Heart left ventricle (tissue), 16 donors: ENCODE measurements at regions not wholly inside any gene's neighbourhood (a gene's known extent, or its start where the extent isn't known, plus 50 kb on each side); places are given as distances from the start of the nearest gene placed in this dataset.

Source experiments
- ATAC-seq, 4 donors: fragments of 200-7000 bp; cut with Tn5 transposase; one replicate each; pipeline ENCODE4 v1.9.1; 2020 to 2022; ENCODE audit warnings: moderate library complexity in 4 of 4, mild to moderate bottlenecking in 3 of 4, moderate number of reproducible peaks in 1 of 4
- DNase-seq, 5 donors: peaks; one replicate each; pipeline ENCODE4 v3.0.0-alpha.2; 2020
- H3K27ac ChIP-seq, 12 donors: fragments of 200-600 bp; sonication (generic) in 4 of 12; one replicate each; pipeline versions ENCODE4 v1.5.0 to v1.8.0; 2016 to 2022; ENCODE audit warnings: mild to moderate bottlenecking in 2 of 12
- H3K27me3 ChIP-seq, 9 donors: fragments of 200-600 bp; sonication (generic) in 2 of 9; one replicate each; pipeline versions ENCODE4 v1.5.1 to v1.8.0; 2016 to 2022; ENCODE audit warnings: mild to moderate bottlenecking in 3 of 9
- H3K36me3 ChIP-seq, 9 donors: fragments of 200-600 bp; sonication (generic) in 2 of 9; one replicate each; pipeline versions ENCODE4 v1.5.0 to v1.8.0; 2018 to 2022; ENCODE audit warnings: mild to moderate bottlenecking in 2 of 9
- H3K4me1 ChIP-seq, 12 donors: fragments of 200-600 bp; sonication (generic) in 4 of 12; one replicate each; pipeline versions ENCODE4 v1.5.0 to v1.8.0; 2016 to 2022; ENCODE audit warnings: mild to moderate bottlenecking in 3 of 12
- H3K4me3 ChIP-seq, 12 donors: fragments of 200-600 bp; sonication (generic) in 4 of 12; one replicate each; pipeline versions ENCODE4 v1.5.0 to v1.8.0; 2017 to 2022; ENCODE audit warnings: mild to moderate bottlenecking in 9 of 12, moderate library complexity in 4 of 12
- H3K9me3 ChIP-seq, 12 donors: fragments of 200-600 bp; sonication (generic) in 4 of 12; one replicate each; pipeline versions ENCODE4 v1.5.0 to v1.8.0; 2016 to 2022; ENCODE audit warnings: mild to moderate bottlenecking in 1 of 12
- CTCF ChIP-seq, 12 donors: fragments of 200-600 bp; sonication (generic) in 4 of 12; IDR thresholded peaks; one replicate each; pipeline versions ENCODE4 v1.5.0 to v1.8.0; 2018 to 2022; ENCODE audit warnings: antibody characterized with exemption in 12 of 12, mild to moderate bottlenecking in 5 of 12
- POLR2A ChIP-seq, 2 donors: fragments of 450-650 bp; IDR thresholded peaks; one replicate each; pipeline ENCODE4 v1.6.1; 2017; ENCODE audit warnings: antibody characterized with exemption in 2 of 2, mild to moderate bottlenecking in 2 of 2, moderate library complexity in 2 of 2
- WGBS, 4 donors: extraction: QIAGEN DNeasy Blood & Tissue Kit in 2 of 4; methylation state at CpG; one replicate each; pipeline versions ENCODE4 v1.1.5 to v1.1.7; 2013 to 2018; 5-methylcytosine and 5-hydroxymethylcytosine counted together
- intact Hi-C, 10 donors: fragments of 100-400 bp; cut with DNase I; formaldehyde crosslinking; loops; one replicate each; pipeline versions ENCODE4 v1.11.1 to v1.14.2; 2022
- donor health status: ischemic (EF 13 %, LVEDD 7.1; RV severe dilation, severe dysfunction).
- donor health status: healthy with polysubstance abuse.
- donor health status: DM: no; HTN: yes; CAD: no.
- donor health status: DM: no; HTN: no; CAD: no.
- donor health status: ischemic (EF 25% LVEDD 6.9; RV normal size, moderate dysfunction).
- donor health status: ischemic (EF 25% LVEDD 5.7; RV mildly dilated, moderate dysfunction).
- donor health status: healthy.
- donor health status: DM: yes; HTN: yes; CAD: no.
- donor health status: ischemic (EF 35%, LVEDD 5.7; RV mildly dilated, moderate dysfunction).
- donor health status: nonischemic (EF 11% LVEDD 7.7; RV severe dilation, severe dysfunction).
- donor health status: DM: yes; HTN: yes; CAD: no.
- donor health status: PGD.
- donor health status: ischemic (EF 29% LVEDD 5.4; RV normal size, mild dysfunction).
- donor health status: nonischemic (EF 23%, LVEDD 6.1; RV moderate dilation, normal function).

DNA sequence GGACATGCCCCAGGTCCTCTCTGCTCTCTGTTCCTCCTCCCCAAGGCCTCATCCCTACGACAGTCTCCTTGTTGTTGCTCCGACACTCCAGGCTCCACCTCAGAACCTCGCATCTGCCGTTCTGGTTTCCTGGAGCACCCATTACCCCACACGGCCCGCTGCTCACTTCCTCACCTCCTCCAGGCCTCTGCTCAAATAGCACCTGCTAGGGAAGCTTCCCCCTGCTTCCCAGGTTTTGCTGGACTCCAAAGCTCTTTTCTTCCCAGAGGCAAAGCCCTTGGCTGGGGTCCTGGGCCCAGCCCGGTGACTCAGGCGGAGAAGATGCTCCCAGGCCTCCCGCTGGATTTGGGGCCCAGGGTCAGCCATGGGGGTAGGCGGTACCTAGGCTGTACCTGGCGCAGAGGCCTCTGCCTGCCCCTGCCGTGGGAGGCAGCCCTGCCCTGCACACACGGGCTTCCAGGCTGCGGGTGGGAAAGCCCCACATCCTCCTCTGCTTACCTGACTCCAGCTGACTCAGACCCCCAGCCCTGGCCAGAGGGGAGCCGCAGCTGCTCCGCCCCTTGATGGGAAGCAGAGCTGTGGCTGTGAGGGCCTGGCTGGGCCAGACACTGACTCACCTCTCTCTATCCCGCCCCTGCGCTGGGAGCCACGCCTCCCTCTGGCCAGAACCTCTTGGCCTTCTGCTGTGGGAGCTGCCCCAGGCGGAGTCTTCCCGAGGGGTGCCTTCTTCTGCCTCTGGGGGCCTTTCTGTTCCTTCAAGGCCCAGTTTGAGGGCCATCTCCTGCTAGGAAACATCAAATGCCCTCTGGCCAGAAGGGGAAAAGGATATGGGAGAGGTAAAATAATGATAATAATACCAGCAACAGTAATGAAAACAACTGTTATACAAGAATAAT, 130.5 kb downstream of the CEBPB start:
- H3K27ac ChIP-seq, result peak overlapping the region in 6 of 12 donors; percentile 20 to 81 (median 58)
- no peaks in the 10 kb centered on the region for H3K9me3 ChIP-seq
- intact Hi-C loops, result no loop called here
- peak; percentile 77 to 98 (median 92) for ATAC-seq
- peaks cover 0 to 44% (median 13%) of the 10 kb centered on the region in 12 donors for H3K4me1 ChIP-seq
- TF ChIP-seq CTCF (IDR thresholded peaks at IDR 0.05), result peak in 1 of 12 donors; percentile 6
- TF ChIP-seq POLR2A (IDR thresholded peaks at IDR 0.05), result peak in 1 of 2 donors; percentile 32
- DNase-seq, result peak; percentile 72 to 92 (median 87)
- no peaks in the 10 kb centered on the region for H3K36me3 ChIP-seq
- 58 to 65% (median 63%) methylated on average over 14 to 21 of the region's 21 CpGs for WGBS, 4 donors
- H3K4me3 ChIP-seq, result no peak overlapping the region
- H3K27me3 ChIP-seq, result no peaks in the 10 kb centered on the region

- no peak overlapping the region for H3K4me3 ChIP-seq
- DNase-seq (peak in 1 of 5 donors; percentile 3), ATAC-seq (peak in 1 of 4 donors; percentile 53)
- intact Hi-C loops, result no loop called here
- WGBS, 4 donors, result 58 to 76% (median 71%) methylated on average over 8 to 9 of the region's 9 CpGs
- peak overlapping the region in 6 of 12 donors; percentile 20 to 81 (median 58) for H3K27ac ChIP-seq
- peak in 1 of 12 donors; percentile 1 for TF ChIP-seq CTCF (IDR thresholded peaks at IDR 0.05)
- TF ChIP-seq POLR2A (IDR thresholded peaks at IDR 0.05), result no peak
- peaks cover 0 to 44% (median 12%) of the 10 kb centered on the region in 12 donors for H3K4me1 ChIP-seq
- H3K27me3 ChIP-seq, result no peaks in the 10 kb centered on the region
- H3K36me3 ChIP-seq, result no peaks in the 10 kb centered on the region
- no peaks in the 10 kb centered on the region for H3K9me3 ChIP-seq
These were observed 131.3 kb downstream of the CEBPB start for GRCh38 chr20:50321797-50322480.

DNA sequence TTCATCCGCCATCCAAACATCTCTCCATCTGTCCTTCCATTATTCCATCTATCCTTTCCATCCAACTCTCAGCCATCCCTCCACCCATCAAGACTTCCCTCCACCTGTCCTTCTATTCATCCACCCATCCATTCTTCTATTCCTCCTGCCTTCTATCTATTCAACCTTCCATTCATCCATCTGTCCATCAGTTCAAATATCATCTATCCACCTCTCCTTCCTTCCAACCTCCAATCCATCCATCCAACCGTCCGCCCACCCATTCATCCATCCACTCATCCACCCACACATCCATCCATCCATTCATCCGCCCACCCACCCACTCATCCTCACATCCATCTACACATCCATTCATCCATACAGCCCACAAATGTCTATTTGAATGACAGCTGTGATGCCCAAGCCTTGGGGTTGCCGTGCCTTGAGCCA, 132.1 kb downstream of the CEBPB start:
- intact Hi-C loops, result no loop called here
- H3K36me3 ChIP-seq, result no peaks in the 10 kb centered on the region
- H3K27me3 ChIP-seq, result no peaks in the 10 kb centered on the region
- no peak for DNase-seq
- H3K4me3 ChIP-seq, result no peak overlapping the region
- WGBS, 4 donors, result 90 to 95% (median 94%) methylated on average over 5 of the region's 5 CpGs
- H3K27ac ChIP-seq, result no peak overlapping the region
- TF ChIP-seq POLR2A (IDR thresholded peaks at IDR 0.05) (no peak), CTCF (IDR thresholded peaks at IDR 0.05) (no peak)
- ATAC-seq, result no peak
- H3K9me3 ChIP-seq, result no peaks in the 10 kb centered on the region
- peaks cover 0 to 37% (median 12%) of the 10 kb centered on the region in 12 donors for H3K4me1 ChIP-seq

DNA sequence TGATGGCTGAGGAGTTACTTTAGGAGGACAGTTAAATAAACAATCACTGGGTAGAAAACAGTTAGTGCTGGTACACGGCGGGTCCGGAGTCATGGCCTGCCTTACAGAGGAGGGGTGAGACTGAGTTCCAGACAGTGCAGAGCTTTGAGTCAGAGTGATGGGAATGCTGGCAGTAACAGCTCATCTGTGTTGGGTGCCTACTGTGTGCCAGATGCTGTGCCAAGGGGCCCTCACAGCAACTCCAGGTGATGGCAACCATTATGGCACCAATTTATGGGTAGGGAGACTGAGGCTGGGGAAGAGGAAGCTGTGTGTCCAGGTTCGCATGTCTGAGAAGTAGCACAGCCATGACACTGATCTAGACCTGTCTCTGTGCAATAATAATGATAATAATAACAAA, 132.6 kb downstream of the CEBPB start:
- intact Hi-C loops, result no loop called here
- 86 to 97% (median 94%) methylated on average over 4 of the region's 4 CpGs for WGBS, 4 donors
- no peak for ATAC-seq

More for the DNA sequence above, 132.6 kb downstream of the CEBPB start:
- H3K9me3 ChIP-seq, result no peaks in the 10 kb centered on the region
- H3K27ac ChIP-seq, result no peak overlapping the region
- H3K4me3 ChIP-seq, result no peak overlapping the region
- DNase-seq, result peak in 1 of 5 donors; percentile 5
- no peaks in the 10 kb centered on the region for H3K27me3 ChIP-seq
- H3K36me3 ChIP-seq, result no peaks in the 10 kb centered on the region
- peaks cover 0 to 32% (median 12%) of the 10 kb centered on the region in 12 donors for H3K4me1 ChIP-seq
- TF ChIP-seq POLR2A (IDR thresholded peaks at IDR 0.05), result no peak
- no peak for TF ChIP-seq CTCF (IDR thresholded peaks at IDR 0.05)
